Right lobe of liver (tissue), 4 donors: ENCODE measurements at regions not wholly inside any gene's neighbourhood (a gene's known extent, or its start where the extent isn't known, plus 50 kb on each side); places are given as distances from the start of the nearest gene placed in this dataset.

Experiments
- POLR2A ChIP-seq: fragments of 450-650 bp; IDR thresholded peaks from one replicate; pipeline ENCODE4 v1.6.1; 2017; ENCODE audit warnings: antibody characterized with exemption, mild to moderate bottlenecking
- TF ChIP-seq, protein P1 (sequence below), 4 donors: fragments of 200-600 bp in 3 of 4; fragments of 450-650 bp in 1 of 4; IDR thresholded peaks; one replicate each; pipeline versions ENCODE4 v1.5.1 to v1.8.0; 2016 to 2022; ENCODE audit warnings: antibody characterized with exemption in 4 of 4, mild to moderate bottlenecking in 2 of 4
- donor health status: DM: no; HTN: no; CAD: no.
- donor health status: DM: no; HTN: no; CAD: no.
- donor health status: DM: no; HTN: yes; CAD: no.

DNA sequence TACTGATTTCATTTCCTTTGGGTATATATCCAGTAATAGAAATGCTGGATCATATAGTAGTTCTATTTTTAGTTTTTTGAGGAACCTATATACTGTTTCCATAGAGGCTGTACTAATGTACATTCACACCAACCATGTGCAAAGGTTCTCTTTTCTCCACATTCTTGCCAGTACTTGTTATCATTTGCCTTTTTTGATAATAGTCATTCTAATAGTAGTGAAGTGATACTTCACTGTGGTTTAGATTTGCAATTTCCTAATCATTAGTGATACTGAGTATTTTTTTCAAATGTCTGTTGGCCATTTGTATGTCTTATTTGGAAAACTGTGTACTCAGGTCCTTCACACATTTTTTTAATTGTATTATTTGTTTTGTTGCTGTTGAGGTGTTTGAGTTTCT, 148.2 kb upstream of the NAV3 start:
- TF ChIP-seq, protein P1, sequence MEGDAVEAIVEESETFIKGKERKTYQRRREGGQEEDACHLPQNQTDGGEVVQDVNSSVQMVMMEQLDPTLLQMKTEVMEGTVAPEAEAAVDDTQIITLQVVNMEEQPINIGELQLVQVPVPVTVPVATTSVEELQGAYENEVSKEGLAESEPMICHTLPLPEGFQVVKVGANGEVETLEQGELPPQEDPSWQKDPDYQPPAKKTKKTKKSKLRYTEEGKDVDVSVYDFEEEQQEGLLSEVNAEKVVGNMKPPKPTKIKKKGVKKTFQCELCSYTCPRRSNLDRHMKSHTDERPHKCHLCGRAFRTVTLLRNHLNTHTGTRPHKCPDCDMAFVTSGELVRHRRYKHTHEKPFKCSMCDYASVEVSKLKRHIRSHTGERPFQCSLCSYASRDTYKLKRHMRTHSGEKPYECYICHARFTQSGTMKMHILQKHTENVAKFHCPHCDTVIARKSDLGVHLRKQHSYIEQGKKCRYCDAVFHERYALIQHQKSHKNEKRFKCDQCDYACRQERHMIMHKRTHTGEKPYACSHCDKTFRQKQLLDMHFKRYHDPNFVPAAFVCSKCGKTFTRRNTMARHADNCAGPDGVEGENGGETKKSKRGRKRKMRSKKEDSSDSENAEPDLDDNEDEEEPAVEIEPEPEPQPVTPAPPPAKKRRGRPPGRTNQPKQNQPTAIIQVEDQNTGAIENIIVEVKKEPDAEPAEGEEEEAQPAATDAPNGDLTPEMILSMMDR (IDR thresholded peaks at IDR 0.05) = no peak
- no peak for TF ChIP-seq POLR2A
